WTC11 (cell line): ENCODE measurements at regions not wholly inside any gene's neighbourhood (a gene's known extent, or its start where the extent isn't known, plus 50 kb on each side); places are given as distances from the start of the nearest gene placed in this dataset.

Experiments used
- CTCF ChIP-seq: fragments of 200-600 bp; IDR thresholded peaks from 2 replicates; pipeline ENCODE4 v1.8.0; 2022; ENCODE audit warnings: antibody characterized with exemption
- E2F5 ChIP-seq: sonication (generic); formaldehyde crosslinking; IDR thresholded peaks from 2 replicates; pipeline ENCODE4 v1.8.1; 2022; ENCODE audit warnings: mild to moderate bottlenecking, moderate library complexity, missing genetic modification reagents
- HMGA2 ChIP-seq: fragments of 250-450 bp; sonication (Bioruptor Pico); IDR thresholded peaks from 2 replicates; pipeline ENCODE4 v1.4.0; 2021; ENCODE audit warnings: mild to moderate bottlenecking, moderate library complexity
- KAT7 ChIP-seq: sonication (generic); formaldehyde crosslinking; IDR thresholded peaks from 2 replicates; pipeline ENCODE4 v1.8.1; 2023; ENCODE audit warnings: missing genetic modification reagents, mild to moderate bottlenecking, borderline replicate concordance
- RORB ChIP-seq: fragments of 250-450 bp; sonication (Bioruptor Pico); IDR thresholded peaks from 2 replicates; pipeline ENCODE4 v1.9.0; 2021; ENCODE audit warnings: mild to moderate bottlenecking
- TCF7 ChIP-seq: sonication (generic); formaldehyde crosslinking; IDR thresholded peaks from 2 replicates; pipeline ENCODE4 v1.8.0; 2022; ENCODE audit warnings: mild to moderate bottlenecking, low read depth, missing genetic modification reagents, moderate library complexity
- ZNF121 ChIP-seq: sonication (generic); formaldehyde crosslinking; IDR thresholded peaks from 2 replicates; pipeline ENCODE4 v1.8.0; 2023; ENCODE audit warnings: missing genetic modification reagents
- ZNF263 ChIP-seq: sonication (generic); formaldehyde crosslinking; IDR thresholded peaks from 2 replicates; pipeline ENCODE4 v1.8.1; 2022; ENCODE audit warnings: low read depth, mild to moderate bottlenecking, moderate library complexity, missing genetic modification reagents

GRCh38 chr22:25402501-25403283 lies 161.8 kb upstream of the GRK3 start:
- no peak for TF ChIP-seq CTCF
- TF ChIP-seq HMGA2 (CRISPR knock-in tag) = no peak
- no peak for TF ChIP-seq ZNF121 (CRISPR knock-in tag)
- TF ChIP-seq E2F5 = no peak
- no peak for TF ChIP-seq TCF7 (CRISPR knock-in tag)
- no peak for TF ChIP-seq RORB
- no peak for TF ChIP-seq ZNF263
- no peak for TF ChIP-seq KAT7 (CRISPR knock-in tag)
